ENCODE measurements at regions not wholly inside any gene's neighbourhood (a gene's known extent, or its start where the extent isn't known, plus 50 kb on each side); places are given as distances from the start of the nearest gene placed in this dataset.

DNA sequence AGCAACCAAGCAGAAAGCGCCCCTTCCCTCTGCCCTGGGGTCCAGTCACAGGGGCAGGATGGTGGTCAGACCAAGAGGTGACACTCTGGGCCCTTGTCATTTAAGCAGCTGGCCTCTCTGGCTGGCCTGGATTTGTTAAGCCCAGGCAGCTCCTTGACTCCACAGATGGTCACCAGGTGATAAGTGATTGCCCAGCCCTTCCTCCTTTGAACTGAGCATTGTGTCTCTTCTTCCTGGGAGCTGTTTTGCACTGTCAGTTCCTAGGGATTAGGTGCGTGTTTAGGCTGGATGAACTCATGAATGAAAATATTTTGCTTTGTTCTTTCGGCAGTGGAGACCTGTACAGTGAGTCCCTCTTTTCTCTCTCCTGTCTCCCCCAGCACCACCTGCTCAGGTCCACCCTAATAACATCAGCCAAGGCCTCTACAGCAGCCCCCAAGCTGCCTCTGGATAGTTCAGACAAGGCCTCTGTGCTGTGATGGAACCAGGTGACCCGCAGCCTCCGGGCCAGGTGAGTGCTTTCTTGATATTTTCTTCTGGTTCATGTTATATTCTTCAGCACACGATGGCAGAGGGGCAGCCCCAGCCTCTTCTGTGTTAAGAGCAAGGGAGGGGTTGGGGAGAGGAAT is 139.7 kb upstream of the PITX1 start:
- Histone ChIP-seq H3K79me1 (ENCODE audit: low read depth, low read length) (no peaks in the 10 kb centered on the region), H2BK120ac (ENCODE audit: low read depth, low read length) (no peak overlapping the region), H3K27ac (replicated peaks; ENCODE audit: low read length) (no peak overlapping the region), H3K14ac (ENCODE audit: low read length) (no peak overlapping the region), H3K4me1 (ENCODE audit: control insufficient read depth in 2 of 2, insufficient read depth in 1 of 2, low read depth in 1 of 2, low read length in 2 of 2) (peaks cover 0 to 1% of the 10 kb centered on the region in 2 donors), H4K91ac (ENCODE audit: low read depth, low read length, poor library complexity) (no peak overlapping the region), H3K23ac (ENCODE audit: low read depth, low read length, poor library complexity) (no peak overlapping the region), H2AFZ (ENCODE audit: low read length) (no peak overlapping the region), H3K9me3 (replicated peaks in 1 of 2; ENCODE audit: control insufficient read depth in 2 of 2, insufficient read depth in 1 of 2, low read depth in 1 of 2, low read length in 2 of 2) (no peaks in the 10 kb centered on the region), H3K9ac (ENCODE audit: low read depth, low read length, poor library complexity) (no peak overlapping the region), H3K36me3 (replicated peaks in 1 of 2; ENCODE audit: control insufficient read depth in 2 of 2, insufficient read depth in 2 of 2, low read length in 2 of 2) (no peaks in the 10 kb centered on the region), H3K4me2 (ENCODE audit: insufficient read depth, low read length, poor library complexity, severe bottlenecking) (no peak overlapping the region), H2BK15ac (ENCODE audit: low read length) (no peak overlapping the region), H3K27me3 (ENCODE audit: control insufficient read depth in 3 of 3, insufficient read depth in 3 of 3, low read depth in 1 of 3, low read length in 3 of 3) (peaks cover 0 to 7% (median 0%) of the 10 kb centered on the region in 3 experiments), H4K8ac (ENCODE audit: low read depth, low read length) (no peak overlapping the region), H2AK5ac (ENCODE audit: low read depth, low read length) (no peak overlapping the region), H2BK12ac (ENCODE audit: low read length) (no peak overlapping the region), H3K4me3 (ENCODE audit: low read length in 2 of 2) (no peak overlapping the region), H3K18ac (ENCODE audit: low read length) (peak overlapping the region; percentile 32), H3K4ac (ENCODE audit: low read length) (no peak overlapping the region), H2BK5ac (ENCODE audit: low read length) (no peak overlapping the region)
- DNase-seq (ENCODE audit: low spot score): no peak
- no CpG with 5 or more reads among the region's 6 CpGs for WGBS, 2 donors (ENCODE audit: extremely low coverage in 2 of 2, insufficient read length in 2 of 2, insufficient replicate concordance in 1 of 2)

DNA sequence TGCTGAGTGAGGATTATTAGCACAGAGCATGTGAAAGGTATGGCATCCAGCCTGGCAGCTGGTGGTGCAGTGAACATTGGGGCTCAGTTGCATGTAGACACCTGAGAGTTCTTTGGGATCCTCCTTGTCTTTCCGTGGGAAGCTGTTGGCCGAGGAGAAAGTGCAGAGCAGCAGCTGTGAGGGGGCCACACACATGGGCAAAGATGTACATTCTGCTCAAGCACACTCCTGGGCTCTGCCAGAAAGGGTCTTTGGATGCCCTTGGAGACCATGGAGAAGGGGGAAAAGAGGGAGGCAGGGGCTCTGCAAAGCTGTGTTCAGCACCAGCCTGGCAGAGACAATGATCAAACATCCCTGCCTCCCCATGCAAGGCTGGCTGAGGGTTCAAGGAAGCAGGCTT is 138.7 kb upstream of the PITX1 start:
- Histone ChIP-seq H4K8ac (ENCODE audit: low read depth, low read length) (no peak overlapping the region), H2BK12ac (ENCODE audit: low read length) (no peak overlapping the region), H3K4me3 (ENCODE audit: low read length in 2 of 2) (no peak overlapping the region), H2BK5ac (ENCODE audit: low read length) (no peak overlapping the region), H2AFZ (ENCODE audit: low read length) (no peak overlapping the region), H3K9me3 (replicated peaks in 1 of 2; ENCODE audit: control insufficient read depth in 2 of 2, insufficient read depth in 1 of 2, low read depth in 1 of 2, low read length in 2 of 2) (no peaks in the 10 kb centered on the region), H3K23ac (ENCODE audit: low read depth, low read length, poor library complexity) (no peak overlapping the region), H3K4me1 (ENCODE audit: control insufficient read depth in 2 of 2, insufficient read depth in 1 of 2, low read depth in 1 of 2, low read length in 2 of 2) (no peaks in the 10 kb centered on the region), H3K9ac (ENCODE audit: low read depth, low read length, poor library complexity) (no peak overlapping the region), H3K4ac (ENCODE audit: low read length) (no peak overlapping the region), H3K36me3 (replicated peaks in 1 of 2; ENCODE audit: control insufficient read depth in 2 of 2, insufficient read depth in 2 of 2, low read length in 2 of 2) (no peaks in the 10 kb centered on the region), H3K27ac (replicated peaks; ENCODE audit: low read length) (no peak overlapping the region), H3K79me1 (ENCODE audit: low read depth, low read length) (no peaks in the 10 kb centered on the region), H3K4me2 (ENCODE audit: insufficient read depth, low read length, poor library complexity, severe bottlenecking) (no peak overlapping the region), H2BK120ac (ENCODE audit: low read depth, low read length) (no peak overlapping the region), H3K14ac (ENCODE audit: low read length) (no peak overlapping the region), H3K18ac (ENCODE audit: low read length) (no peak overlapping the region), H2AK5ac (ENCODE audit: low read depth, low read length) (no peak overlapping the region), H3K27me3 (ENCODE audit: control insufficient read depth in 3 of 3, insufficient read depth in 3 of 3, low read depth in 1 of 3, low read length in 3 of 3) (peaks cover 0 to 8% (median 0%) of the 10 kb centered on the region in 3 experiments), H4K91ac (ENCODE audit: low read depth, low read length, poor library complexity) (no peak overlapping the region), H2BK15ac (ENCODE audit: low read length) (no peak overlapping the region)
- no CpG with 5 or more reads among the region's 2 CpGs for WGBS, 2 donors (ENCODE audit: extremely low coverage in 2 of 2, insufficient read length in 2 of 2, insufficient replicate concordance in 1 of 2)
- DNase-seq (ENCODE audit: low spot score): no peak

DNA sequence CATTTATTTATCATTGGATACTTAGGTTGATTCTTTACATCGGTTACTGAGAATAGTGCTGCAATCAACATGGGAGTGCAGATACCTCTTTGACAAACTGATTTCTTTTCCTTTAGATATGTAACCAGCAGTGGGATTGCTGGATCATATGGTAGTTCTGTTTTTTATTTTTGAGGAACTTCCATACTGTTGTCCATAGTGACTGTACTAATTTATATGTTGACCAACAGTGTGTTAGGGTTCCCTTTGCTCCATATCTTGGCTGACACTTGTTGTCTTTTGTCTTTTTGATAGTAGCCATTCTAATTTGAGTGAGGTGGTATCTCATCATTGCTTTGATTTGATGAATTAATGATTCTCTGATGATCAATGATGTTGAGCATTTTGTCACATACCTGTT is 137.3 kb upstream of the PITX1 start:
- Histone ChIP-seq H2BK12ac (ENCODE audit: low read length) (no peak overlapping the region), H2AFZ (ENCODE audit: low read length) (no peak overlapping the region), H2AK5ac (ENCODE audit: low read depth, low read length) (no peak overlapping the region), H3K18ac (ENCODE audit: low read length) (no peak overlapping the region), H3K4me1 (ENCODE audit: control insufficient read depth in 2 of 2, insufficient read depth in 1 of 2, low read depth in 1 of 2, low read length in 2 of 2) (no peaks in the 10 kb centered on the region), H4K91ac (ENCODE audit: low read depth, low read length, poor library complexity) (no peak overlapping the region), H3K27ac (replicated peaks; ENCODE audit: low read length) (no peak overlapping the region), H2BK15ac (ENCODE audit: low read length) (no peak overlapping the region), H3K23ac (ENCODE audit: low read depth, low read length, poor library complexity) (no peak overlapping the region), H4K8ac (ENCODE audit: low read depth, low read length) (no peak overlapping the region), H3K4me2 (ENCODE audit: insufficient read depth, low read length, poor library complexity, severe bottlenecking) (no peak overlapping the region), H3K9me3 (replicated peaks in 1 of 2; ENCODE audit: control insufficient read depth in 2 of 2, insufficient read depth in 1 of 2, low read depth in 1 of 2, low read length in 2 of 2) (peaks cover 0 to 2% of the 10 kb centered on the region in 2 donors), H3K79me1 (ENCODE audit: low read depth, low read length) (no peaks in the 10 kb centered on the region), H3K14ac (ENCODE audit: low read length) (no peak overlapping the region), H3K4me3 (ENCODE audit: low read length in 2 of 2) (no peak overlapping the region), H3K27me3 (ENCODE audit: control insufficient read depth in 3 of 3, insufficient read depth in 3 of 3, low read depth in 1 of 3, low read length in 3 of 3) (peaks cover 0 to 8% (median 0%) of the 10 kb centered on the region in 3 experiments), H3K36me3 (replicated peaks in 1 of 2; ENCODE audit: control insufficient read depth in 2 of 2, insufficient read depth in 2 of 2, low read length in 2 of 2) (no peaks in the 10 kb centered on the region), H3K9ac (ENCODE audit: low read depth, low read length, poor library complexity) (no peak overlapping the region), H3K4ac (ENCODE audit: low read length) (no peak overlapping the region), H2BK120ac (ENCODE audit: low read depth, low read length) (no peak overlapping the region), H2BK5ac (ENCODE audit: low read length) (no peak overlapping the region)
- no peak for DNase-seq (ENCODE audit: low spot score)
- no CpG with 5 or more reads among the region's 1 CpG for WGBS, 2 donors (ENCODE audit: extremely low coverage in 2 of 2, insufficient read length in 2 of 2, insufficient replicate concordance in 1 of 2)

DNA sequence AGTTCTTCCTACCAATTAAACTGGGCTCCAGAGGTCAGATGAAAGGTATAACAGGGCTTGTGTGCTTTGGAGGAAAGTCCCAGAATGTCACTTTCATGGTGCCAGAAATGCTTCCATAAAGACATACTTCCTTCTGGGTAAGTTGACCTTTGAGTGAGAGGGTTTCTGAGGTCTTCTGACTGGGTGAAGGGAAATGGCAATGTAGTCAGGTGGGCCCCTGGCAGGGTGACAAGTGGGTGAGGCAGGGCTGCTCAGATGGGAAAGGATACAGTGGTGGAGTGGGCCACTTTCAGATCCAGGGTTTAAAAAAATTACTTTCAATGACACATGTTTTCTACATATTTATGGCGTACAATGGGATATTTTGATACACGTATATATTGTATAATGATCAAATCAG is 136.5 kb upstream of the PITX1 start:
- Histone ChIP-seq H3K23ac (ENCODE audit: low read depth, low read length, poor library complexity) (no peak overlapping the region), H3K14ac (ENCODE audit: low read length) (no peak overlapping the region), H3K4me2 (ENCODE audit: insufficient read depth, low read length, poor library complexity, severe bottlenecking) (no peak overlapping the region), H2AK5ac (ENCODE audit: low read depth, low read length) (no peak overlapping the region), H4K91ac (ENCODE audit: low read depth, low read length, poor library complexity) (no peak overlapping the region), H3K79me1 (ENCODE audit: low read depth, low read length) (no peaks in the 10 kb centered on the region), H3K4ac (ENCODE audit: low read length) (no peak overlapping the region), H3K36me3 (replicated peaks in 1 of 2; ENCODE audit: control insufficient read depth in 2 of 2, insufficient read depth in 2 of 2, low read length in 2 of 2) (no peaks in the 10 kb centered on the region), H2AFZ (ENCODE audit: low read length) (no peak overlapping the region), H3K27me3 (ENCODE audit: control insufficient read depth in 3 of 3, insufficient read depth in 3 of 3, low read depth in 1 of 3, low read length in 3 of 3) (peaks cover 0 to 5% (median 0%) of the 10 kb centered on the region in 3 experiments), H4K8ac (ENCODE audit: low read depth, low read length) (no peak overlapping the region), H3K9ac (ENCODE audit: low read depth, low read length, poor library complexity) (no peak overlapping the region), H2BK15ac (ENCODE audit: low read length) (no peak overlapping the region), H3K9me3 (replicated peaks in 1 of 2; ENCODE audit: control insufficient read depth in 2 of 2, insufficient read depth in 1 of 2, low read depth in 1 of 2, low read length in 2 of 2) (peaks cover 0 to 2% of the 10 kb centered on the region in 2 donors), H2BK5ac (ENCODE audit: low read length) (no peak overlapping the region), H3K4me1 (ENCODE audit: control insufficient read depth in 2 of 2, insufficient read depth in 1 of 2, low read depth in 1 of 2, low read length in 2 of 2) (no peaks in the 10 kb centered on the region), H2BK120ac (ENCODE audit: low read depth, low read length) (no peak overlapping the region), H3K4me3 (ENCODE audit: low read length in 2 of 2) (no peak overlapping the region), H2BK12ac (ENCODE audit: low read length) (no peak overlapping the region), H3K27ac (replicated peaks; ENCODE audit: low read length) (no peak overlapping the region), H3K18ac (ENCODE audit: low read length) (no peak overlapping the region)
- DNase-seq (ENCODE audit: low spot score): no peak
- WGBS, 2 donors (ENCODE audit: extremely low coverage in 2 of 2, insufficient read length in 2 of 2, insufficient replicate concordance in 1 of 2): no CpG with 5 or more reads among the region's 2 CpGs

All from neuronal stem cell (in vitro differentiated cells).